LHCN-M2 (cell line): ENCODE measurements at regions not wholly inside any gene's neighbourhood (a gene's known extent, or its start where the extent isn't known, plus 50 kb on each side); places are given as distances from the start of the nearest gene placed in this dataset.
A peak's percentile ranks its signal among the peaks of the same experiment; 100 is the strongest.
"Not testable (repeated sequence)": the region's sequence is repeated elsewhere in the genome, so short reads cannot be mapped to it uniquely, and the experiment has no call there.

ENCODE experiments used
- DNase-seq: peaks from one replicate; pipeline ENCODE4 v3.0.0-alpha.2; 2012; ENCODE audit warnings: low read depth

GRCh38 chr10:34015700-34016099 lies 681.2 kb upstream of the NRP1 start:
- DNase-seq = no peak

- DNase-seq = no peak
Measured at GRCh38 chr10:34013235-34013634, 678.8 kb upstream of the NRP1 start.

- peak; percentile 20 for DNase-seq
Measured at GRCh38 chr10:34010891-34011290, 676.4 kb upstream of the NRP1 start.

GRCh38 chr10:34010228-34010627 lies 675.8 kb upstream of the NRP1 start:
- DNase-seq = not testable (repeated sequence)

- no peak for DNase-seq
Measured at GRCh38 chr10:34008656-34009055, 674.2 kb upstream of the NRP1 start.

GRCh38 chr10:34006471-34006870 lies 672.0 kb upstream of the NRP1 start:
- DNase-seq = no peak

GRCh38 chr10:34003561-34003960 lies 669.1 kb upstream of the NRP1 start:
- DNase-seq = no peak

- no peak for DNase-seq
Measured at GRCh38 chr10:34002896-34003295, 668.4 kb upstream of the NRP1 start.

GRCh38 chr10:34001831-34002230 lies 667.4 kb upstream of the NRP1 start:
- no peak for DNase-seq

- DNase-seq = no peak
Measured at GRCh38 chr10:34001087-34001580, 666.7 kb upstream of the NRP1 start.

GRCh38 chr10:33993917-33994316 lies 659.5 kb upstream of the NRP1 start:
- DNase-seq = no peak

- DNase-seq = no peak
Measured at GRCh38 chr10:33991924-33992323, 657.5 kb upstream of the NRP1 start.

GRCh38 chr10:33986515-33986914 lies 652.0 kb upstream of the NRP1 start:
- DNase-seq = no peak

- no peak for DNase-seq
Measured at GRCh38 chr10:33986016-33986415, 651.5 kb upstream of the NRP1 start.

GRCh38 chr10:33982995-33983394 lies 648.5 kb upstream of the NRP1 start:
- no peak for DNase-seq

GRCh38 chr10:33981301-33981700 lies 646.8 kb upstream of the NRP1 start:
- no peak for DNase-seq

- DNase-seq = no peak
Measured at GRCh38 chr10:33979195-33979594, 644.7 kb upstream of the NRP1 start.

- DNase-seq = no peak
Measured at GRCh38 chr10:33975481-33975880, 641.0 kb upstream of the NRP1 start.

- no peak for DNase-seq
Measured at GRCh38 chr10:33974976-33975478, 640.6 kb upstream of the NRP1 start.

GRCh38 chr10:33968983-33969382 lies 634.5 kb upstream of the NRP1 start:
- DNase-seq = no peak

GRCh38 chr10:33967606-33968120 lies 633.2 kb upstream of the NRP1 start:
- DNase-seq = no peak

GRCh38 chr10:33966946-33967345 lies 632.5 kb upstream of the NRP1 start:
- DNase-seq = no peak

GRCh38 chr10:33965795-33966581 lies 631.5 kb upstream of the NRP1 start:
- no peak for DNase-seq
